ENCODE measurements at regions not wholly inside any gene's neighbourhood (a gene's known extent, or its start where the extent isn't known, plus 50 kb on each side); places are given as distances from the start of the nearest gene placed in this dataset.
"Not testable (repeated sequence)": the region's sequence is repeated elsewhere in the genome, so short reads cannot be mapped to it uniquely, and the experiment has no call there.

DNA sequence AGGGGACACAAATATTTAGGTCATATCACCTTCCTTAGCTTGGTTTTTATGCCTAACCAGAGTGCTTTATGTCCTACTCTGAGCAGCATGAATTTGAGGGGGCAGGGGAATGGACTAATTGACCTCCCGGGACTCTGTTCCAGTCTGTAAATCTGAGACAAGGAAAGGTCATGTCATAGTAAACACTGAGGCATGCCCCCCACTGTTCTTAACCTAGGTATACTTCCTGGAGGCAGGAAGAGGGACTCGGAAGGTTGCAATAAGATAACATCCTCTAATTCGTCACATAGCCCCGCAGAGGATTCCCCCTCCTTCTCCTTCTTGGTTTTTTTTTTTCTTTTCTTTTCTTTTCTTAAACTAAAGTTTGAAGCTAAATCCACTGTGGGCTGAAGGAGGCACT, 540.3 kb upstream of the CADM1 start (continued):
- no peak for TF ChIP-seq LBX2 (CRISPR knock-in tag; IDR thresholded peaks at IDR 0.05; ENCODE audit: borderline replicate concordance)
- TF ChIP-seq RNF2 (conservative IDR thresholded peaks at IDR 0.05; ENCODE audit: low read depth), result no peak
- TF ChIP-seq ZNF550 (CRISPR knock-in tag; IDR thresholded peaks at IDR 0.05; ENCODE audit: borderline replicate concordance), result no peak
- no peak for TF ChIP-seq MAF1 (CRISPR knock-in tag; IDR thresholded peaks at IDR 0.05; ENCODE audit: borderline replicate concordance)
- no peak for TF ChIP-seq ELF1 (CRISPR knock-in tag; IDR thresholded peaks at IDR 0.05)
- no peak for TF ChIP-seq ZNF557 (CRISPR knock-in tag; IDR thresholded peaks at IDR 0.05)

GRCh38 chr11:116043857-116044256, 539.6 kb upstream of the CADM1 start:
- WGBS (ENCODE audit: low lambda C conversion rate), result 30% methylated on average over 2 of the region's 2 CpGs

GRCh38 chr11:116043059-116043458, 538.8 kb upstream of the CADM1 start:
- in situ Hi-C loops (cut with HindIII; ENCODE audit: extremely low pct_ligation_motif_present, low pct_unique_long_range_greater_than_20kb); DNase-seq (ENCODE audit: low spot score); H3K4me3 ChIP-seq (replicated peaks in 1 of 3; ENCODE audit: insufficient read depth in 1 of 3, low read depth in 2 of 3, low read length in 3 of 3); H3K9me3 ChIP-seq (ENCODE audit: low read length); H3K79me2 ChIP-seq (ENCODE audit: insufficient read depth, low read length); CTCF ChIA-PET (ENCODE audit: low intra/inter-chr PET ratio, low total read pairs); H3K36me3 ChIP-seq (replicated peaks in 1 of 2; ENCODE audit: control insufficient read depth in 1 of 2, insufficient read depth in 2 of 2, low read length in 2 of 2); ATAC-seq; FAIRE-seq; H3K9ac ChIP-seq (ENCODE audit: insufficient read depth, low read depth, low read length); H4K20me1 ChIP-seq (ENCODE audit: insufficient read depth, low read length); H3K4me1 ChIP-seq (ENCODE audit: insufficient read depth, low read length); POLR2A ChIA-PET; H2AFZ ChIP-seq (ENCODE audit: low read length); BruUV-seq (replicated peaks); intact Hi-C loops (cut with micrococcal nuclease; ENCODE audit: unreplicated experiment); H3K27ac ChIP-seq (ENCODE audit: extremely low read length, insufficient read depth, low read length); H3K4me2 ChIP-seq (ENCODE audit: low read depth, low read length): not testable (repeated sequence)
- peaks cover 1 to 22% of the 10 kb centered on the region in 2 experiments; a peak in 4 of 5 replicates for H3K27me3 ChIP-seq (ENCODE audit: control insufficient read depth in 1 of 2, insufficient read depth in 2 of 2, low read length in 2 of 2)
- WGBS (ENCODE audit: low lambda C conversion rate), result 48% methylated on average over 6 of the region's 6 CpGs

More at GRCh38 chr11:116043857-116044256, 539.6 kb upstream of the CADM1 start:
- intact Hi-C loops (cut with micrococcal nuclease; ENCODE audit: unreplicated experiment), result no loop called here
- DNase-seq (ENCODE audit: low spot score) (no peak), FAIRE-seq (no peak), ATAC-seq (no peak)
- no peak overlapping the region for H2AFZ ChIP-seq (ENCODE audit: low read length)
- BruUV-seq (replicated peaks), result no TSS peak
- no peaks in the 10 kb centered on the region for H3K79me2 ChIP-seq (ENCODE audit: insufficient read depth, low read length)
- H3K36me3 ChIP-seq (replicated peaks in 1 of 2; ENCODE audit: control insufficient read depth in 1 of 2, insufficient read depth in 2 of 2, low read length in 2 of 2), result no peaks in the 10 kb centered on the region
- no peak overlapping the region for H3K27ac ChIP-seq (ENCODE audit: extremely low read length, insufficient read depth, low read length)
- H3K27me3 ChIP-seq (ENCODE audit: control insufficient read depth in 1 of 2, insufficient read depth in 2 of 2, low read length in 2 of 2), result peaks cover 0 to 22% of the 10 kb centered on the region in 2 experiments; a peak in 3 of 5 replicates
- ChIA-PET CTCF (ENCODE audit: low intra/inter-chr PET ratio, low total read pairs) (no interaction called here), POLR2A (no interaction called here)
- H3K4me2 ChIP-seq (ENCODE audit: low read depth, low read length), result no peak overlapping the region
- TF ChIP-seq REXO4 (CRISPR knock-in tag; IDR thresholded peaks at IDR 0.05; ENCODE audit: borderline replicate concordance) (no peak), KDM2A (CRISPR knock-in tag; IDR thresholded peaks at IDR 0.05; ENCODE audit: borderline replicate concordance, low read depth) (no peak)
- no peaks in the 10 kb centered on the region for H4K20me1 ChIP-seq (ENCODE audit: insufficient read depth, low read length)
- H3K9me3 ChIP-seq (ENCODE audit: low read length), result no peaks in the 10 kb centered on the region
- H3K4me1 ChIP-seq (ENCODE audit: insufficient read depth, low read length), result no peaks in the 10 kb centered on the region
- H3K9ac ChIP-seq (ENCODE audit: insufficient read depth, low read depth, low read length), result no peak overlapping the region
- in situ Hi-C loops (cut with HindIII; ENCODE audit: extremely low pct_ligation_motif_present, low pct_unique_long_range_greater_than_20kb), result no loop called here
- no peak overlapping the region for H3K4me3 ChIP-seq (replicated peaks in 1 of 3; ENCODE audit: insufficient read depth in 1 of 3, low read depth in 2 of 3, low read length in 3 of 3)

Data from HepG2 (cell line).